ENCODE measurements at regions not wholly inside any gene's neighbourhood (a gene's known extent, or its start where the extent isn't known, plus 50 kb on each side); places are given as distances from the start of the nearest gene placed in this dataset.
"Not testable (repeated sequence)": the region's sequence is repeated elsewhere in the genome, so short reads cannot be mapped to it uniquely, and the experiment has no call there.

DNA sequence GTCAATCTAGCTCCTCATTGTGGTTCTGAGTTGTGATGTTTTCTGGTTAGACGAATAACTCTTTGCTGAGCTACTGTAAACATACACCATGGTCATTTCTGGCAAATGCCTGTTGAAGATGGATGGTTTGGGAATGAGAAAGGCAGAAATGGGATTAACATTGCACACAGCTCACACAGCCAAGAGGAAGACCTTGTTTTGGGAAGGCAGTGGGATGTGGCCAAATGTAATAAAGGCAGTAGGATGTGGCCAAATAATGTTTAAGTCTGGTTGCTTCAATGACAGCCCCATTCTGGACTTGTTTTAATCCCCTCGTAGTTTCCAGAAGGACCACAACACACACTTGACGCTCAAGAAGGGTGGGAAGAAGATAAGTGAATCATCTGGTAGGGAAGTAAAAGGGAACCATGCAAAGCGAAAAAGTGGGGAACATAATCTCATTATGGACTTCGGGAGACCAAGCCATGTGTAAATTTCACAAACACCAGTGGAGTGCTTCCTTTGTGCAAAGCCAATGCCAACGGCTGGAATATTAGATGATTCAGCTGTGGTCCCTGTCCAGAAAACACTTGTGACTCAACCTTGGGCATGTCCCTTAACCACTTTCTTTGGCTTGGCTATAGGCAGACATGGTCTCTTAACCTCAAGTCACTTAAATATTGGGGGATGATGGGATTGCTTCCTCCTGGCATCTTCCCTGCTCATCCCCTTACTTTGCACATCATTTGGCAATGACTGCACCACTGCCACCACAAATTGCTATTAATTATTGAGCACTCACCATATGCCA, 284.4 kb upstream of the CRY1 start:
- DNase-seq = no peak

DNA sequence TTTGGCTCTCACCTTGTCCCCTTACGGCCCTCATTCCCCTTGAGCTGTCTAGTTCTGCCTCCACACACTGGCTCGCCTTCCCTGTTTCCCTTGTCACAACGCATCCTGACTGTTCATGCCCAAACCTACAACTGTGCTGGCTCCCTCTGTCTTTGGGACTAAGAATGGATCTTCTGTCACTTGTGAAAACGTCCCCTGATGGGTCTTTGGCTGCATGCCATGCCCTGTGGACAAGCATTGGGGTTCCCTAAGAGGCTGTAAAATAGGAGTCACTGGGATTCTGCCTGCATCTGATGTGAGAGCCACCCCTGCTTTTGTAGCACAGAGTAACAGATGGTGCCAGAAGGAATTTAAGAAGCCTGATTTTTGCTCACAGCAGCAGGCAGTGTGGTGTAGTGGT, 285.3 kb upstream of the CRY1 start:
- DNase-seq = no peak

DNA sequence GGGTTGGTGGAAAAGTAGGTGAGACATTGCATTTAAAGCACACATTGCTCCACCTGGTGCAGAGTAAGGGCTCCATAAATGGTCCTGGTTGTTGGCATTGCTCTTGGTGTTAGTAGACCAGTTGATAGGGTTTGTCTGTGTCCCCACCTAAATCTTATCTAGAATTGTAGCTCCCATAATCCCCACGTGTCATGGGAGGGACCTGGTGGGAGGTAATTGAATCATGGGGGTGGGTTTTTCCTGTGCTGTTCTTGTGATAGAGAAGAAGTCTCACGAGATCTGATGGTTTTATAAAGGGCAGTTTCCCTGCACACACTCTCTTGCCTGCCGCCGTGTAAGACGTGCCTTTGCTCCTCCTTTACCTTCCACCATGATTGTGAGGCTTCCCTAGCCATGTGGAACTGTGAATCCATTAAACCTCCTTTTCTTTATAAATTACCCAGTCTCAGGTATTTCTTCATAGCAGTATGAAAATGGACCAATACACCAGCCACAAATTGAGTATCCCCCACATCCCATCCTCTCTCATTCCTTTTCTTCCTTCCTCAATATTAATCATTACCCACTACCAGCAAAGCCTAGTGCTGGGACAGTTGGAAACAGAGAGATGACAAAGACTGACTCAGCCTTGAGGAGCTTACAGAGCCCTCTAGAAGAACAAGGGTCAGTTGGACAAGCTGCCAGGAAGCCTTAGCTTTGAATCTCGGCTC, 285.9 kb upstream of the CRY1 start:
- DNase-seq = not testable (repeated sequence)

DNA sequence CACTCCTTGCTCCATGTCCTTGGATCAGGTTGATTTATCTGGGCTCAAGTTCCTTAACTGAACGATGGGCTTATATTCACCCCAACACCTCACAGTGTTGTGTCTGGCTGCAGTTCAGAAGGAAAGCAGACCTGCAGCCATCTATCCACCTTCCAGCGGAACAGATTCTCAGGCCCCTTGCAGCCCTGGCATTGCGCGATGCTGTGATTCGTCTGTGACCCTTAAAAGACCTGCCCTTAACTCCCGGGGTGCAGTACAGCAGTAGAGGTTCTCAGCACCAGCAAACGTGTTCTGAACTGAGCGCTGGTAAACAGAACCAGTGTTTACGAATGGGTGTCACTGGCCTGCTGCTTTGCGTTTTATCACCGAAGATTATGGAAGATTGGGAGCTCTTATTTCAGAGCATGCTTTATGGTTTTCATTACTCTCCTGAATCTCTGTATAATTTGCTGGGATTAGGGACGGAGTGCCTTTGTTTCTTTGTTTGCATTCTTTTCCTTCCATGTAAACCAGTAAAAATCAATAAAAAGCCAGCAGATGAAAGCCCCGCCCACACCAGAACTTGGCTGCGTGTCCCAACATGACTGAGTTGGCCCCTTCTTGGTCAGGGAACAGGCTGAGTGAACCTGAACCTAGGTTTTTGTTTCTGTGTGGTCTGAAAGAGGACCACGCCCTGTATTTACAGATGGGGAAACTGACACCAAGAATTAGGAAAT, 286.7 kb upstream of the CRY1 start:
- DNase-seq = no peak

DNA sequence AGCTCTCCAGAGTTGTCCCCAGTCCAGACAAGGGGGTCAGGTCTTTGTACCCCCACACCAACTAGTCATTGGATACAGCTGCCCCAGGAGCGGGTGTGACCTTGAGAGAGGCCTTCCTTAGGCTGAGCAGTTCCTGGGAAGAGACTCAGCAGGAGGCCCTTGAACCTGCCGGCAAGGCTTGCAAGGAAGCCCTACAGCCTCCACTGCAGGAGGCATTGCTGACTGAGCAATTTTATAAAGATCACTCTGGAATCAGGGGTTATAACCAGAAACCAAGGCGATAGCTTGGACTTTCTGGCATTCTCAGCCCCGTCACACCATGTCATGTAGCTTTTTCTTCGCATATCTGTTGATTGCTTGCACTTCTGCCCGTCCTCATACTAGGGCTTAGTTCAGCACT, 291.3 kb upstream of the CRY1 start:
- no peak for DNase-seq

DNA sequence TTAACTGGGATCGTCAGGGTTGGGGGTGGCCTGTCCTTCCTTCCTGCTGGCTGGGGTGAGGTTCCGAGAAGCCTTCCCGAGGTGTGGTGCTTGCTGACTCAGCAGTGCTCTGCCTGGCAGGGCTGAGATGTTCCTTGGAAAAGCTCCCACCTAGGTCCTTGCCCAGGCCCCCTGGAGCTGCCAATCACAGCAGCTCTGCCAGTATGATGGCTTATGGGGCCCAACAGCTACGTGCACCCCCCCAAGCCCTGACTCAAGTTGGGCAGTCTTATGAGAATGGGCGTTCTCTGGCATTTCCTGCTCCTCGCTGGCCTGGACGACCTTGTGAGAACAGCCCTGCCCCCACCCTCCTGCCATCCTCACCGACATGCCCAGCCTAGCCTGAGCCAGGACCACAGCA, 292.2 kb upstream of the CRY1 start:
- no peak for DNase-seq

DNA sequence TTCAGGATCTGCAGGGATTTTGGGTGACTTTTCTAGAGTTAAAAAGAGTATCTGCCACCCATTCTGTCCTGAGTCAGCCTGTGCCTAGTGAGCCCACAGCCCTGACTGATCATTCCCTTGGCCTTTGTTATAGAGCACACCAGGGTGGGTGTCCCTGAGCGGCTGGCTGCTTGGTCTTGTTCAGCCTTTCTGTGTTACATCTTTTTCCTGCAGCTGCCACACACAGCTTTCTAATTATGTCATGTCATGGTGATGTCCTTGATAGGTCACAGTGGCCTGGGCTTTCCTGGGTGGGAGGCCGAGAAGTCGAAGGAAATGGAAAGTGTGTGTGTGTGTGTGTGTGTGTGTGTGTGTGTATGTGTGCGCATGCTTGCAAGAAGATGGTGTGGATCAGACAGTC, 293.2 kb upstream of the CRY1 start:
- no peak for DNase-seq

DNA sequence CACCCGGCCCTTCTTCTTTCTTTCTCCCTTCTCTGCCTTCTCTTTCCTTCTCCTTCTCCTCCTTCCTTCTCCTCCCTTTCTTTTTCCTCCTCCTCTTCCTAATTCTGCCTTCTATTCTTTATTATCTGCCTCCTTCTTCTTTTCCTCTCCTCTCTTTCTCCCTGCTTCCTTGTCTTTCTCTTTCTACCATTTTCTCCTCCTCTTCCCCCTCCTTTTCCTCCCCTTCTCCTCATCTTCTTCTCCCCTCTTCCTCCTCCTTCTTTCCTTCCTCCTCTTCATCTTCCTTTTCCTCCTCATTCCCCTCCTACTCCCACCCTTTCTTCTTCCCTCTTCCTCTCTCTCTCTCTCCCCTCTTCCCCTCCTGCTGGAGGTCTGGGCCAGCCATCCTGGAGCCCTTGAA, 294.9 kb upstream of the CRY1 start:
- no peak for DNase-seq

DNA sequence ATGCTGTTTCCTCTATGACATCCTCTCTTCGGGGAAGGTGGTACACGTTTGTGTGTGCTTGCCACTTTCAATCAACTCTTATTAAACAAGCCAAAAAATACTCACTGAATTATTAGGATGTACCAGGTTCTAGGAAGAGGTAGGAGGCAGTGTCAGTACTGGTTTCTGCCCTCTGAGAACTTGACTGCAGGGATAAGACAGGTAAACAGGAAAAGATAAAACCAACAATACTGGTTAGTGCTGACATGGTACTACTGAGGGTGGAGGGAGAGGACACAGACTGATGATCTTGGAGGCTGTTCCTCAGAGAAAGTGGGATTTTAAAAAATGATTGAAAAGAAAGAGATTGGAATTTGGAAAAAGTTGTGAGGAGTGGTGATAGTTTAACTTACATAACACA, 295.2 kb upstream of the PWP1 start:
- DNase-seq = no peak

DNA sequence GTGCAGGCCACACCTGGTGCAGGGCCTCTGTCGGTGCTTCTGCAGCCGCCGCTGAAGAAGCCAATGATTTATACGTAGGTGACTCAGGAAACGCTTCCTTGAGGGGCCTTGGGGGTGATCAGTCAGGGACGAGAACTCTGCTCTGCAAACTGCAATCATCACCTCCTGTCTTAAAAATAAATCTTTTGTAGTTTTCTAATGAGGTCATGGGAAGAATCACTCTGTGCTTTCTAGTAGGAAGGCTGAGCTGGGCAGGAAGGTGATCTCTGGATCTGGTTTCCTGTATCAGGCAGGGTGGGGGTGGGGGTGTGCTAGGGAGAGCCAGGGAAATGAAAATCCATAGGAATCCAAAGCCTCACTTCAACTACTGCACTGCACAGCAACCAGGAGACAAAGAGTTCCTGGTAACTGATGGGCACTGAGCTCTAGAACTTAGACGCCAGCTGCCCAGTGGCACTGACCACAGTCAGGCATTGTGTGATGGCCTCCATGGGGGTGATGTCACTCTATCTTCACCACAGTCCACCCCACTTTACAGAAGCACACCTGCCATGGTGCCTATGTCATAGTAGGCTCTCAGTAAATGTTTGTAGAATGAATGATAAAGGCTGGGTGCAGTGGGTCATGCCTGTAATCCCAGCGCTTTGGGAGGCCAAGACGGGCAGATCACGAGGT, 292.4 kb upstream of the PWP1 start:
- DNase-seq = no peak

DNA sequence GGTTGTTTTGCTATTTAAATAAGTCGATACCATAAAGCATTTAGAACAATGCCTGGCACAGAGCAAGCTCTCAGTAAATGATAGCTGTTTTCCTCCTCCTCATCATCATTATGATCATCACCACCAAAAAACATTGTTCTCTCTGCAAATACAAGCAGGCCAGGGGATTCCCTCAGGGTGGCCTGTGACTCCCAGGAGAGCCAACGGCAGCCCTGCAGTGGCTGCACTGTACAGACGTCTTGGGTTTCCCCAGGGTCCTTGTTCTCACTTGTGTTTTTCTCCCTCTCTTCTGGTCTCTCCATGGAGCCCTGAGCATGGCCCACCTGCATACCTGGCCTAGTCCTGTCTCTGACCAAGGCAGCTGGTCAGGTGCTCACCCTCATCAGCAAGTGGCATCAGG, 290.9 kb upstream of the PWP1 start:
- DNase-seq = no peak

DNA sequence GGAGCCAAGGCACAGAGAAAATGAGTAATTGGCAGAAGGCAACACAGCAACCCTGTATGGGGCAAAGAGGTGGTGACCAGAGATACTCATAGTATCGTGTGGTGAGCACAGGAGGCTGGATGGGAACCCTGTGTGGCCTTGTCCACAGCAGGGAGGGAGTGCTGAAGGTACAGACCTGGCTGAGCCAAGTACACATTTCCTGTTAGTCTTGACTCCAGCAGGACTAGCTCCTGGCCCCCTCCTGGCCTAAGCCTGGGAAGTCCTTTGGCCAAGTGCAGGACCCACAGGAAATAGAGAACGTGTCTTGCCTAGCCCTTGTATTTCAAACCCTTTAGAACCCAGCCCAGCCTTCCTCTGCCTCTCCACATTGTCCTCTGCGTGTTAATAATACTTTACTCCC, 289.8 kb upstream of the PWP1 start:
- DNase-seq = no peak

DNA sequence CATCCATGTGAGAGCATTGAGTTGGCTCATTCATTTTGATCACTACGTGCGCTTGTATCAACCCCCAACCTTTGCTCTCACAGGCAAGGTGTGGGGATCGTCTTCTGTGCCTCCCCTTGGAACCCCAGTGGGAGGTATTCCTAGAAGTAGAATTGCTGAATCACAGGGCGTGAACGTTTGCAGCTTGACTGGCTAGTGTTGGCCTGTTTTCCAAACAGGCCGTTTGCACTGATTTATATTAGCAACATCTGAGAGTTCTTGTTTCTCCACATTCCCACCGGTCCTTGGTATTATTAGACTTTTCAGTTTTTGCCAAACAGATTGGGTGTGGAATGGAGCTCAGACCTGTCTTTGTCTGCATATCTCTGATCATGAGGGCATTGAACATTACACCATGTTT, 288.6 kb upstream of the PWP1 start:
- no peak for DNase-seq

DNA sequence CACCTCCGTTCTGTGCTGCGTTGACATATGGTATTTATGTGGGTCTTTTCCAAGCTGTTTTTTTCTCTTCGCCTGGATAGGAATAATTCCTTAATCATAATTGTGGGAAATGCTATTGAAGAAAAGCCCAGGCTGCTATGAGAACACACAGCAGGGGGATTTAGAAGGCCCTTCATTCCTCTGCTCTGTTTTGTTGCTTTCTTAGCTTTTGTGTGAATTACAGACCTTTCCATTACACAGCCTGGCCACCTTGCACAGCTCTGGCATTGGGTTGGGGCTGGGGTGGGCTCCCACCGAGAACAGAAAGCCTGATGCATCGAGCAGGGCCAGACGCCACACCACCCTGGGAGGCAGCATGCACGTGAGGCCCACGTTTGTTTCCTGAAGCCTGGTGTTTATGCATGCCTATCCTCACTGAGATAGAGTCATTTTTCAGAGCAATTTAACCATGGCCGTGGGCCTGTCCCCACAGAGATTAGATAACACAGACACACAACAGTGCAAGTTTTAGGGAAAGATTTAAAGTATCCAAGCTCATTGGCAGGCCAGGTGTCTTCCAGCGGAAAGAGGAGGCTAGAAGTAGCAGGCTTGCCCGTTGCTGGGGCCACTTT, 287.6 kb upstream of the PWP1 start:
- no peak for DNase-seq

DNA sequence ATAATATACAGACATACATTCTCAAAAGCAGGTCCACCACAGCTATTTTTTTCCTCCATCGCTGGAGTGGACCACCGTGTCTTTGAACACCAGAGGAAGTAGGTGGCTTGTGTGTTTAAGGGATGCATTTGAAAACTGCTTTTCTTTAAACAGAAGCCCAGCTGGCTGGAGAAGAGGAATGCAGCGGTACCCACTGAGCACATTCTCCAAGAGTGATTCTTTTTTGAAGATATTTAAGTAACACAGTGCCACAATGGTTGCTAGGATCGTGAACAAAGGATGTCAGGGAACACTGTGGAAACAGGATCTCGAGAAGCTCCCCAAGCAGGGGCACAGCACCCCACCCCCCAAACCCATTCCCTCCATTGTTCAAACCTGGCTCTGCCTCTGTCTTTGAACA, 286.6 kb upstream of the PWP1 start:
- DNase-seq = no peak

DNA sequence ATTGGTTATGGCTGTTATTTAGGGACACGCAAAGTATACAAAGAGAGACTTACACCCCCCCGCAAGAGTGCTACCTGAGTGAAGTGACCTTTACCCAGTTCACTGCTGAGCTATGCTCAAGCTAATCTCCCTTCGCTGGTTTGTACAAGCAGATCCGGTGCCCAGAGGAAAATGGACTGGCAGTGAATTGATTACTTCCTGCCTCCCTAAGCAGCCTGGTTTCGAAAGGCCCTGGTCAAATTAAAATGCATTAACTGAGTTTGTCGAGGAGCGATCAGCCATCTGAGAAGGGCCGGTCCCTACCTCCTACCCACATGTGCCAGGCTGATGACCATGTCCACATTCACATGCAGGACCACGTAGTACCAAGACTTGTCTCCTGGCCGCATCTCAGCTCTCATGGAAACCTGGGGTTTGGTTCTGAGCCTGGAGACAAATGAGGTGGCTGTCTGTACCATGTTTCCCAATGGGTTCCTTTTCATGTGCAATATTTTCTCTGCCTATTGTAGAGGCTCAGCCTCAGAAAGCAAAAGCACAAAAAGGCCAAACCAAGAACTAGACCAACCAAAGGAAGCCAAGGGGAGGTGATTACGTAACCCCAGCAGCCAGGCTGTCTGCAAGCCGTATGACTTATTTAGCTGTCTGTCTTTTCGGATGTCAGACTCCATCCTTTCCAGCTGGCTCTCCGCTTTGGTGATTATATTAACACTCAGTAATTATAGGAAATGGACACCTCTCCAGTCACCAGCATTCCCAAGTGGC, 284.7 kb upstream of the PWP1 start:
- no peak for DNase-seq

DNA sequence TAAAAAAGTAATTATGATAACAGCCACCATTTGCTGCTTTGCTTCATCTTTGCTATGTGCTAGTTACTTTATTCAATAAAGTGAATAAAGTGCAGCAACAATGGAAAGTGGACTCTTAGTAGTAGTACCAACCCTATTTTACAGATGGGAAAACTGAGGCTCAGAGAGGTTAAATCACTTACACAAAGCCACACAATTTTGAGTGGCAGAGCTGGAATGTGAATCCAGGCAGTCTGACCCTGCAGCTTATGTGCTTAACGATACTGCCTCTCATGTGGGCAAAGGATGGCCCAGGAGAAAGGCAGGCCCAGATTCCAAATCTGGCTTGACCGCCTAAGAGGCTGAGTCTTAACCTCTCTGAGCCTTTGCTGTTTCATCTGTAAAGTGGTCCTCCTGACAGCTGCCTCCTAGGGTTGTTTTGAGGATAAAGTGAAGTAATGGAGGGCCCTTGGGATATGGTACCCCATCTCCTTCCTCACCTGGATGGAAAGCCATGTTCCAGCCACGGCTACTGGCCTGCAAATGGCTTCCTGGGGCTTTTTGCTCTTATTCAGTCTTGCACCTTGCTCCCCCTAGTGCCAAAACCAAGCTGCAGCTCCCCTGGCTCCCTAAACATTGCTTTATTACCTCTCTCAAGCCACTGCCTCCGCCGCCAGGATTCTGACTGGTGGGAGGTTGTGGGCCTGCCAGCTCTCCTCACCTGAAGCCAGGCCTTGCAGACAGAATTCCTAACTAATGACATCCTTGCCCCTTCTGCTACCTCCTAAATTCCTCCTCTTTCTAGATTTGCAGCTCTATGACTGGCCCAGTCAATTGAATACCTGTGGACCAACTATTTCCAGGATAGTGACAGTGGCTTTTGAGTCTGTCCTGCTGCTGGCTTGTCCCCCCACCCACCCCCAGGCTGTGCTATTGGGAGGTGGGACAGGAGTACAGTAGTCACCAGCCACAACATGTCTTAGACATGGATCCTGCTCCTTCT, 283.3 kb upstream of the PWP1 start:
- DNase-seq = peak; percentile 49

DNA sequence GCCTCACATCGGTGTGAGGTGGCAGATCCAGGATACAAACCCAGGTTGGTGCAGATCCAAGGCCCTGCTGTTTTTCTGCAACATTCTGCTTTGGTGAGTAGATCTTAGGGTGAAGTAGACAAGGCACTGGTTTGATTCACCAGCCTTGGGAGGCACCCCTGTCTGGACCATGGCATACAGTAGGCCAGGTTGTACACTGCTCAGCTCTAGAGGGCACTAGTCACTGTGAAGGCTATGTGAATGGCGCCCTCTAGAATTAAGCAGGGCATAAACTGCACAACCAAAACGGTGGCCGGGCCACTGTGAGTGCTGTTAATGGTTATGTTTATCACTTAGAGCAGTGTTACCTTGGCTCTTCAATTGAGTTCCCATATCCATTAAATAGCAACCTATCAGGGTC, 280.6 kb upstream of the PWP1 start:
- no peak for DNase-seq

DNA sequence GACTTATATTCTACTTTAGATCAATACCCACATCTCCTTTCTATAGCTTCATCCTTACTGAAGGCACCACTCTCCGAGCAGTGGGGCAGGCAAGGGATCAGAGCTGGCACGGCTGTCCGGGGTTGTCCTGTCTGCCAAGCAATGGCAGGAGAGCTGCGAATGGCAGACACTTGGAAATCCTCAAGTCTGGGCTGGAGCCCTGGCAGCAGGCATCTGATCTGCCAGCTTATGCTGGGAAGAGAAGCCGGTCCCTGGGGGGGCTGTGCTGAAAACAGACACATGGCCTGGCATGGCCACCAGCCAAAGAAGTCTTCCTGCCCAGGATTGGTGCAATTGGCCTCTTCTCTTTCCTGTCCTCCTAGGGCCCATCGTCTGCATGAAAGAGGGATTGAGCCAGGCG, 280.2 kb upstream of the PWP1 start:
- DNase-seq = no peak

DNA sequence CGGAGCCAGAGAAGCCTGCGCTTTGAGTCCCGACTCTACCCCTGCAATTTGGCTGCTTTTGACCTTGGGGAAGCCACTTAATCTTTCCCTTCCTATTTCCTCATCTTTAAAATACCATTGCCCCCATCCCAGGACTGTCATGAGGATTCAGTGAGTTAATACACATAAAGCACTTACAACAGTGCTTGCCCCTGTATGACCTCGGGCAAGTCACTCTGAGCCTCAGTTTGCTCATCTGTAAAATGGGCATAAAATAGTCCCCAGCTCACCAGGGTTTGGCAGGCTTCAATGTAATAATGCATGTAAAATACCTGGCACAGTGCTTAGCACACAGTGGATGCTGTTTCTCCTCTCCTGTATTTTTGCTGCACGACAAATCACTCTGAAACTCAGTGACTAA, 278.7 kb upstream of the PWP1 start:
- no peak for DNase-seq

Data from activated CD4-positive, alpha-beta T cell treated with anti-CD3 and anti-CD28 coated beads for 1 hour (primary cell).